ENCODE measurements at regions not wholly inside any gene's neighbourhood (a gene's known extent, or its start where the extent isn't known, plus 50 kb on each side); places are given as distances from the start of the nearest gene placed in this dataset.

- DNase-seq (ENCODE audit: low read depth): no peak
These were observed 98.2 kb upstream of the NR2F2 start for GRCh38 chr15:96232335-96232734.

DNA sequence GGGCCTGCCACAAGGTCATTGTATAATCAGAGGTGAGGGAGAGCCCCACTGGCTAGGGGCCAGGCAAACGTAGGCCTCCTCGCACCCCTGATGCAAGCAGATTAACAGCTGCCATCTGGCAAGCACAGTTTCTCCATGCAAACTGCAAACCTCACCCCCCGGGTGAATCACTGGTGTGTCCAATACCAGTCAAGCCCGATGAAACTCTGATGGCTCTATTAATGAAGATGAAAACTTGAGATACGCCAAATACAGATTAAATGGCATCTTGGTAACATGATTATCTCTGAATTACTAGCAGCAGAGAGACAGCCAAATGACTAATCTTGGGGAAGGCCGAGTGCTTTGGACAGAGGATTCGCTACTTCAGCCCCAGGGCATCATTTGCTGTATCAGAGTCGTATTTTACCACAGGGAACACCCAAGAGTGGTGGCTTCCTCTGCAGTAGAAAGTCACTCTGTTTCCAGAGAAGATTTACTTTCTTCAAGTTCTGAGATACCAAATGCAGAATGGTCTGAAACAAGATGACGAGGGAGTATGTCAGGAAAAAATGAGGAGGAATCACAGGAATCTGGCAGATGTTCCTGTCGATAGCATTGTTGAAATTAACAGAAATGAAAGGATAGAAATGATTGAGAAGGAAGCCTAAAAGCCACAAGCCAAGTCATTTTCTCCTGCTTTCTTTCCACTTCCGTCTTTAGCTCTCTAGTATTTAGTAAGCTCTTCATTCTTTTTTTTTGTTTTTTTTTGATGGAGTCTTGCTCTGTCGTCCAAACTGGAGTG is 96.2 kb upstream of the NR2F2 start:
- DNase-seq (ENCODE audit: low read depth): peak; percentile 52

DNA sequence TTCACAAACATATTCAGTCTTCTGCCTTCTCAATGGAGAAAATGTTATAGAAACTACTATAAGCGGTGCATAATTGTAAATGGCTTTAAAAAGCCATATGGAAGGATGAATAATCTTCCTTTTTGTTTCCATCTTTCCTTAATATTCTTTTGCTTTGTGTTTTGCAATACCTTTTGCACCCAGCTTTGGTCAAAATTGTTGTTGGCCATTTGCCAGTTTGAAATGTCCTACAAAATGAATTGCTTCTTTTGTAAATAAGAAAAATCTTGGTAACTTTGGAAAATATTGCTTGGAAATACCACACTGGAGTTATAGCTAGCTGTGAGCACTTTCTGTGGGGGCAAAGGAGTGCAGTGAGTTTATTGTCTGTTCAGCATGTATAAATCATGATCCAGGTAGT is 93.5 kb upstream of the NR2F2 start:
- DNase-seq (ENCODE audit: low read depth): no peak

- DNase-seq (ENCODE audit: low read depth): no peak
These were observed 87.7 kb upstream of the NR2F2 start for GRCh38 chr15:96242761-96243160.

- DNase-seq (ENCODE audit: low read depth): peak; percentile 36
These were observed 86.8 kb upstream of the NR2F2 start for GRCh38 chr15:96243701-96244100.

DNA sequence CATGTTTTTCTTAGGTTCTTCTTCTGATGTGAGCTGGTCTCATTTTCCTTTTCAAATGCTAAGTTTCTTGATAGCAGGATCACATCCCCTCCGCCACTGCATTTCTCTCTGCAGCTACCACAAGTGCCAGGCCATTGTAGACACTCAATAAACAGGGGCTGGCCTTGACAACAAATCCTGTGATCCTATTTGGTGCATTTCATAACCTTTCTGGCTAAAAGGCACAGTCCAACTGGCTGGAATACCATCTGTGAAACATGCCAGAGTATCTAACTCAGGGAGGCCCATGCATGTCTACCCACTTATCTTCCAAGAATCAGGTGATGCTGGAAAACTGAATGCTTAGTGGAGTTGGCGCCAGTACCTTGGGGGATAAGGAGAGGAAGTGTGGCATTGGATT is 85.2 kb upstream of the NR2F2 start:
- DNase-seq (ENCODE audit: low read depth): no peak

DNA sequence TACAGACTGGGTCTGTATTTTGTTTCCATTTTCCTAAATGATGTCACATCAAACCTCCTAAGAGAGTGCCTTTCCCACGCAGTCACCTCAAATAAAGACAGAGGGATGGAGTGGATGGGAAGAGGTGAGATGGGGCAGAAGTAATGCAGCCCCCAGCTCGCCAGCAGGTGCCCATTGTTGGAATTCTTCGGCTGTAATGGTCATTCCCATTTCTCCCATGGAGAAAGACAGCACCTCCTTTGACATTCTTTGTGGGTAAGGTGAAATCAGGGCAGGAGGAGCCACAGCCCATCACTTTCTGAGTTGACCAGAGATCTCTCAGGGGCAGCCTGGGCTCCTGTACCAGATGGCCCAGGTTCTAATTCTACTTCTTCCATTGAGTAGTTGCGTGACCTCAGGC is 84.4 kb upstream of the NR2F2 start:
- no peak for DNase-seq (ENCODE audit: low read depth)

GRCh38 chr15:96247621-96248305 is 82.7 kb upstream of the NR2F2 start:
- DNase-seq (ENCODE audit: low read depth): no peak

DNA sequence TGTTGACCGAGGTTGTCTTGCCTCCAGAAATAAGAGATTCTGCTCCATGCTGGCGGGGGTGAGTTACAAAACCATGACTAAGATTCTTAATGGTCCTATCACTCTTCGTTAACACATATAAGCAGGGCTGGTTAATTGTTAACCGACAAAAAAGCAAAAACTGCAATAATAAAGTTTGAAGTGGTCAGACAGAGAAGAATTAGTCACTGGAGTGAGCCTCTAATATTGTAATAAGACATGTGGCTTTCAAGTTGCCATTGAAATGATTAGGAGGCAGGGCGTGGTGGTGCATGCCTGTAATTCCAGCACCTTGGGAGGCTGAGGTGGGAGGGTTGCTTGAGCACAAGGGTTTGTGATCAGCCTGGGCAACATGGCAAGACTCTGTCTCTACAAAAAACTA is 78.4 kb upstream of the NR2F2 start:
- DNase-seq (ENCODE audit: low read depth): no peak

DNA sequence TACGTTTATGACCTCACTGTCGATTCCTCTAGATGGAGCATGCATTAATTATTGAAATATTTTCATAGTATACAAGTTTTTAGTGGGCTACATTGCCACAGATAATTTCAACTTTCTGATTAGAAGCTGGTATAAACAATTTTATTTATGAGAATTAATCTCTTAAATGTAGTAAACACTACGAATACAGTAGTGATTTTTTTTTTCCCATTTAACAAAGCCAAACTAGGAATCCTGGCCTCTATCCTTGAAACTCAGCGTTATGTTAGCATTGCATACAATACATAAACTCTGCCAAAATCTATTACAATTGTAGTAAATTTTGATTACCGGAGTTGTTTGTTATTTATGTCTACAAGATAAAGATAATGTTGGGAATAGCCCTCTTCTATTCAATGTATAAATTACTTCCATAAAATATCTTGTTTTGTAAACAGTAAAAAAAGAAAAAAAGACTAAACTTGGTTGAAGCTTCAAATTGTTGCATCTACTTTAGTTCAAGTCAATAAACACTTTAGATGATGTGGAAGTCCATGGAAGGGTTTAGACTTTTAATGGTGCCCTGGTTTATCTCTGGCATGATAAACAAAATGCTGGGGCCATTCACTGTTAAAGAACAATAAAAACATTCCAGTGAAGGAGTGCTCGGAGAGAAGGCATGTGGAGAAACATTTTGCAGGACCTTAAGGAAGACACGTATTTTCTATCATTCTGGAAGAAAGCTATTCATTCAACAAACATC is 77.3 kb upstream of the NR2F2 start:
- no peak for DNase-seq (ENCODE audit: low read depth)

GRCh38 chr15:96254173-96254572 is 76.3 kb upstream of the NR2F2 start:
- no peak for DNase-seq (ENCODE audit: low read depth)

- DNase-seq (ENCODE audit: low read depth): no peak
These were observed 74.9 kb upstream of the NR2F2 start for GRCh38 chr15:96255599-96255998.

DNA sequence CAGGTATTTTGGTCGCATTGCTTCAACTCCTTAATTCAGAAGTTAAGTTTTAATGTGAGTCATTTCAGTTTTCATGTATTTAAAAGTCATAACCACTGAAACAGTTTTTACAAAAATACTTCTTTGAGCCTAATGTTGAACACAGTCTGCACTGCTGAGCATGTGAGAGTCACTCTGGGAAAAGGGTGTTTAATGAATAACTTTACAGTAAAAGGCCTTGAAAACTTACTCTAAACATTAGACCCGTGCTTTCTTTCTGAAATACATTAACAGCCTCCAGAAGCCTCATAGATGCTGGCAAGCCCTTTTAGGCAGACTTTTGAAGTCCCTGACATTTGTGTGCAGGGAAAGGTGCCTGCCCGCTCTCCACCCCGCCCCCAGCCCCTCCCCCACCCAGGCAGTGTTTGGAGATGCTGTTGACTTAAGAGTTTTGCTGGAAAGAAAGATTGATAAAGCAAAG is 68.9 kb upstream of the NR2F2 start:
- DNase-seq (ENCODE audit: low read depth): no peak

DNA sequence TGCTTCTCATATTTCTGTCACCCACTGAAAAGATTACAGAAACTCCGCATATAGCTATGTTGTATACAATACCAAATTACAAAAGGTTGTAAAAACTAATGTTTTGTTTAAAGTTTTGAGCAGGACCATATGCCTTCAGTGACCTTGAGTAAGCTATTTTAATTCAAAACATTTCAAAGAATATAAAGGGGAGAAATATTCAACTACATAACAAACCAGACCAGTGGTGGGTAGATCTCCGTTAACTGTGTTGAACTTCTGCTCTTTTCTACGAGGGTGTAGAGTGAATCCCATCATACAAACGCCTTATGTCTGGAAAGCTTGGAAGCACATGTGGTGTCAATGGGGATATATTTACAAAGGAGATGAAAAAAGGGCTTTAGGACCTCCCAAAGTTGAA is 68.4 kb upstream of the NR2F2 start:
- DNase-seq (ENCODE audit: low read depth): no peak

DNA sequence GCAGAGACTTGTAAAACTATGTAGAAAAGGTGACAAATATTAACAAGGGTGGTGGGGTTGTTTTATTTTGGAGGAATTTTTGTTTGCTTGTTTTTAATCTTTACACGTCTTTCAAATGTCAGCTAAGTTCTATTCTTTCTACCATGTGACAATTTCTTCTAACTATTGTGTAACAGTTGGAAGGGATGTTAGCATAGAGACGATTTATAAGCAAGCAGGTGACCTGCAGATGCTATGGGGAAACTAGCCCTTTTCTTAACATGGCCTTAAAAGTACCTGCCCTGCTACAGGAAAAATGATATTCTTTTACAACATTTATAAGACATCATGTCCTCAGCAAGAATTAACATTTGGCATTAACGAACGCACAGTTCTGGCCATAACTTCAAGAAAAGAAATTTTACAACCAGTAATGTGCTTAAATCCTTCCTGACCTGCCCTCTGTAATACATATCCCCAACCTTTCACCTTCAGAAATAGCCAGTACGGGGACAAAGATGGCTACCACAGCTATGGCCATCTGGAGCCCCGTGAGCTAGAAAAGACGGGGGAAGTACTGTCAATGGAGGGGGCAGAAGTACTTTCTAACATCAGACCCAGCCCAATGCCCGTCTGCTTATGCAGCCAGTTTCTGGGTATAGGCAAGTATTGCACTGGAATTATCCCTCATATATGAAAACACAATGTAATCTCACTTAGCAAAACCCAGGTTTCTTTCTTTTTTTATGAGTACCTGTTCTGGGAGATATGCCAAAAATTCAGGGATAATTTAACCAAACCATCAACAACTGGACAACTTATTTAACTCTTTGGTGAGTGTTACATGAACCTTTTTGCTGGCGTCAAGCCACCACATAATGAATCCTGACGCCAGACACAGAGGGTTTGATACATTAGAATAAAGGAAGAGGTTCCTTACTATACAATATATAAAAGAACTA is 67.7 kb upstream of the NR2F2 start:
- no peak for DNase-seq (ENCODE audit: low read depth)

DNA sequence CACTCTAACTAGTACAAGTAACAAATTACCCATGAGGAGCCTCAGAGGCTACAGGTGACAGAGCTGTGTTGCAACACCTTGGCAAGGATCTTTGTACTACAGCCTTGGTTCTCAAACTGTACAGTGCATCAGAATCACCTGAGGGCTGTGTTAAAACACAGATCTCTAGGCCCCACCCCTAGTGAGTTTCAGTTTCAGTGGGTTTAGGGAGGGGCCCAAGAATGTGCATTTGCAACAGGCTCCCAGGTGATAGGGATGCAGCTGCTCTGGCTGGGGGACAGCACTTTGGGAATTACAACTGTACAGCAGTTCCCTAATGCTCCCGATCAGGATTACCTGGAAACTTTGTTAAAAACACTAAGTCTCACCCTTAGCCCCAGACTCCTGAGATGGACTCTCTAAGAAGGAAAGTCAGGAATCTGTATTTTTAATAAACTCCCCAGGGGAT is 66.1 kb upstream of the NR2F2 start:
- DNase-seq (ENCODE audit: low read depth): no peak

GRCh38 chr15:96264801-96265515 is 65.5 kb upstream of the NR2F2 start:
- peak; percentile 50 for DNase-seq (ENCODE audit: low read depth)

- DNase-seq (ENCODE audit: low read depth): no peak
These were observed 64.0 kb upstream of the NR2F2 start for GRCh38 chr15:96266456-96266855.

- DNase-seq (ENCODE audit: low read depth): no peak
These were observed 63.0 kb upstream of the NR2F2 start for GRCh38 chr15:96267463-96267862.

- peak; percentile 37 for DNase-seq (ENCODE audit: low read depth)
These were observed 61.9 kb upstream of the NR2F2 start for GRCh38 chr15:96268442-96269204.
